ENCODE measurements at regions not wholly inside any gene's neighbourhood (a gene's known extent, or its start where the extent isn't known, plus 50 kb on each side); places are given as distances from the start of the nearest gene placed in this dataset.

DNA sequence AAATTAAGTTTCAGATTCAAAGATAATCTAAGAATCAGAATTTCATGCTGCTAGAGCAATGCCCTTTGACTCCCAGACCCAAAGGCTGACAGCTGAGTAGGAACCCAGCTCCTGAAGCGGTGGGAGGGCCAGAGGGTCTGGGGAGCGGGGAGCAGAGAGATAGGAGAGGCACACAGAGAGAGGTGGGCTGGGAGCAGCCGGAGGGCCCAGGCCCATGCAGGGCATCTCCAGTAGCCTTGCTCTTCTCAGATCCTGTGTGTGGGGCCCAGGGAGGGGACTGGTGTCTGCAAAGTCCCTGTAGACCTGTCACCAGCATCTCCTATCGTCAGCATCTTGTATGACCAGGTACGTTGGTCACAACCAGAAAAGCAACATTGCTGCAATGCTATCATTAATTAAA is 75.3 kb upstream of the OLFM1 start:
- intact Hi-C loops (cut with DNase I) = no loop called here
- Histone ChIP-seq H3K27ac (no peak overlapping the region), H3K4me1 (peaks cover 6 to 14% of the 10 kb centered on the region in 2 donors), H3K9me3 (no peaks in the 10 kb centered on the region), H3K27me3 (no peaks in the 10 kb centered on the region), H3K4me3 (replicated peaks in 1 of 3) (no peak overlapping the region), H3K36me3 (no peaks in the 10 kb centered on the region)
- TF ChIP-seq CTCF (IDR thresholded peaks at IDR 0.05) (no peak), POLR2A (IDR thresholded peaks at IDR 0.05) (no peak)
- no peak for DNase-seq
- WGBS, 2 donors = 94 to 95% methylated on average over 5 of the region's 5 CpGs

GRCh38 chr9:135014311-135015010 is 73.0 kb upstream of the OLFM1 start:
- H3K27me3 ChIP-seq = no peaks in the 10 kb centered on the region
- WGBS, 2 donors = 91% methylated on average over 24 of the region's 24 CpGs
- no peak overlapping the region for H3K27ac ChIP-seq
- DNase-seq = no peak
- H3K4me3 ChIP-seq (replicated peaks in 1 of 3) = no peak overlapping the region
- H3K9me3 ChIP-seq = no peaks in the 10 kb centered on the region
- no peak for TF ChIP-seq CTCF (IDR thresholded peaks at IDR 0.05)
- TF ChIP-seq POLR2A (IDR thresholded peaks at IDR 0.05) = no peak
- peaks cover 6 to 14% of the 10 kb centered on the region in 2 donors for H3K4me1 ChIP-seq
- intact Hi-C loops (cut with DNase I) = no loop called here
- H3K36me3 ChIP-seq = no peaks in the 10 kb centered on the region

- WGBS, 2 donors = 82 to 87% methylated on average over 13 of the region's 13 CpGs
- H3K27me3 ChIP-seq = no peaks in the 10 kb centered on the region
- intact Hi-C loops (cut with DNase I) = no loop called here
- H3K9me3 ChIP-seq = no peaks in the 10 kb centered on the region
- TF ChIP-seq CTCF (IDR thresholded peaks at IDR 0.05) (no peak), POLR2A (IDR thresholded peaks at IDR 0.05) (no peak)
- no peak overlapping the region for H3K27ac ChIP-seq
- no peak for DNase-seq
- H3K4me1 ChIP-seq = peaks cover 6 to 12% of the 10 kb centered on the region in 2 donors
- no peak overlapping the region for H3K4me3 ChIP-seq (replicated peaks in 1 of 3)
- H3K36me3 ChIP-seq = no peaks in the 10 kb centered on the region
Observed at GRCh38 chr9:135015096-135015495, 72.4 kb upstream of the OLFM1 start.

DNA sequence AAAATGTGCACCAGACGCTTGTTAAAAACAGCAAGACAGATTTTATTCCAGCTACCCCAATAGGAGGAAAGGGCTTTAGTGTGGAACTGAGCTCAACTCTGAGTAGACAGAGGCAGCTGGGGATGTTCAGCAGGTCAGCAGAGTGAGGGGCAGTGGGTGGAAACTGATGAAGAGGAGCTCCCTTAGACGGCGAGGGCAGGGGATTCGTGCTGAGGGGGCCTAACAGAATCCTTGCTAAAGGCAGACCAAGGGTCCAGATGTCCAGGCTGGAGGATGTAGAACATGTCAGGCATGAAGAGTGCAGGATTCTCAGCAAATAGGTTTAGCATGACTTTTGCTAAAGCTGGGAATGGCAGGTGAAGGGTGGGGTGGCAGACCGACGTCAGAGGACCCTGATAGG is 71.9 kb upstream of the OLFM1 start:
- intact Hi-C loops (cut with DNase I) = no loop called here
- H3K9me3 ChIP-seq = no peaks in the 10 kb centered on the region
- H3K27me3 ChIP-seq = no peaks in the 10 kb centered on the region

More for the DNA sequence above, 71.9 kb upstream of the OLFM1 start:
- TF ChIP-seq POLR2A (IDR thresholded peaks at IDR 0.05) = no peak
- TF ChIP-seq CTCF (IDR thresholded peaks at IDR 0.05) = no peak
- Histone ChIP-seq H3K4me1 (peaks cover 2 to 7% of the 10 kb centered on the region in 2 donors), H3K36me3 (no peaks in the 10 kb centered on the region), H3K27ac (no peak overlapping the region), H3K4me3 (replicated peaks in 1 of 3) (no peak overlapping the region)
- no peak for DNase-seq
- WGBS, 2 donors = 81 to 85% methylated on average over 6 of the region's 6 CpGs
